NOMO-1 (cell line): ENCODE measurements at regions not wholly inside any gene's neighbourhood (a gene's known extent, or its start where the extent isn't known, plus 50 kb on each side); places are given as distances from the start of the nearest gene placed in this dataset.
A peak's percentile ranks its signal among the peaks of the same experiment; 100 is the strongest.

ENCODE experiments used
- DNase-seq, 2 experiments: peaks; one replicate each; lab custom pipeline; 2025; ENCODE audit not compliant: unreplicated experiment in 2 of 2; lab: John Stamatoyannopoulos, UW

GRCh38 chr4:17301266-17301665 lies 210.6 kb downstream of the QDPR start:
- DNase-seq: no peak

DNA sequence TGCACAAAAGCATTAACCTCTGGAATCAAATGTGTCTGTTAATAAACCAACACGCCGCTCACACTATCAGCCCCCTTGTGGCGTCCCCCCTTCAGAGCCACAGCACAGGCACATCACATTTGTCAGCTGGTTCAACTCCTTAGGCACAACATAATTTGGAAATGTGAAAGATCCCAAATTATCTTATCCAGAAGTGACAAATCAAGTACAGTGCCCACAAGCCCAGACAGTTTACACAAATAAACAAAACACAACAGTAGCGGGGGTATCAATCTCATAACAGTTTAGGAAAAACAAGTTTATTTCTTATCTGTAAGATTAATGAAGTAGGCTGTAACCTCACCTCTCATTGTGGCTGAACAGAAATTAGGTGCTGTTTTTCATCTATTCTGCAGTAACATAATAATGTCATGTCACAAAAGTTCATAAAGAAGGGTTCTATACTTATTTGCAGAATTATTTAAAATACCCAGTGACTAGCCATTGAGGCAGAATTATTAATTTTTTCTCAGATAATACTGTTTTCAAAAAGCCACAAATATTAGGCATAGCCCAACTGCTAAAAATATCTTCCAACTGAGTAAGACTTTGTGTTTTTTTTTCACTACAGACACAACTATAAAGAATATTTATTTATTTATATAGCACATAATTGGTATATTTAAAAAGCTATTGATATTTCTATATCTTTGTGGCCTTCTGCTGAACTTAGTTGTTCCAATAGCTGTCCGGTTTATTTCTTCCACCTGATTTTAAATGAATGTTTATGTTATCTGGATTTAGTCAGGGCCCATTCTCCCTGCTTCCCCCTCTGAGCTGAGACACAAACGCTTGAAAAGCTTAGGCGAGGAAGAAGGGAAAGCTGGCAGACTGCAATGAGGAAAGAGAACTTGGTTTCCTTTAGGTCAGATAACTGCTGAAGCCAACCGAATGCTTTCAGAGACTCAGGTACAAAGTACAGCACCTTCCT lies 214.7 kb downstream of the QDPR start:
- DNase-seq: no peak

DNA sequence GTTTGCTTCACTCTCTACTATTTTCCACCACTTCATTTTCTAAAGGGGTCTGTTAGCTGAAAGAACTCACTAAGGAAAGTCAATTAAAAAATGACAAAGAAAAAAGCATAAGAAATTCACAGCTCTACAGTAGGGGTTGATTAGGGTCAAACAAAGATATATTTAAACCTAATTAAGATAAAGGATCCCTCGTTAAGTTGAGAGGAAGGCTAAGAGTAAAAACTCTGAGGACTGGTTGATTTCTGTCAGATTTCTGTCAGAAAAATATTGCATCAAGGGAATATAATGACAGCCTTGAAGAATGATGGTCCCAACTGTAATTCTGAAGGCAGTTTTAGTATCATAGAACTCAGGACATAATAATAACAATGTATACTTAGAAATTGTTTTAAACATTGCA lies 218.0 kb downstream of the QDPR start:
- DNase-seq: no peak

- DNase-seq: no peak
Observed at GRCh38 chr4:17288151-17288550, 223.7 kb downstream of the QDPR start.

GRCh38 chr4:17286752-17287460 lies 225.0 kb downstream of the QDPR start:
- DNase-seq: no peak

DNA sequence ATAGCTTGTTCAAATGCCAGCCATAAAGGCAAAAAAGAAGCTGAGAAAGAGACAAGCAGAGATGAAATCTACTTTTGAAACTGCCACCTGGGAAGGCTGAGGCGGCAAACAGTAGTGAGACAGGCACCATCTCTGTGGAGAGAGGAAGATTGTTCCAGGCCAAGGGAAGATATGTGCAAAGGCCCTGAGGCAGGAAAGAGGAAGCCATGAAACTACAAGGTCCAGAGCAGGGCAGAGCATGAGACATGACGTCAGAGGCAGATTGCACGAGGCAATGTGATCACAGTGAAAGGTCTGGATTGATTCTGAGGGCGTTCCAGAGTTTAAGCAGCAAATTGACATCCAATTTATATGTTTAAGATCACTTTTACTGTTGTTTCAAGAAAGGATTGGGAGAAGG lies 226.1 kb downstream of the QDPR start:
- DNase-seq: no peak

- no peak for DNase-seq
Observed at GRCh38 chr4:17284323-17285175, 227.3 kb downstream of the QDPR start.

- DNase-seq: no peak
Observed at GRCh38 chr4:17283832-17284231, 228.1 kb downstream of the QDPR start.

DNA sequence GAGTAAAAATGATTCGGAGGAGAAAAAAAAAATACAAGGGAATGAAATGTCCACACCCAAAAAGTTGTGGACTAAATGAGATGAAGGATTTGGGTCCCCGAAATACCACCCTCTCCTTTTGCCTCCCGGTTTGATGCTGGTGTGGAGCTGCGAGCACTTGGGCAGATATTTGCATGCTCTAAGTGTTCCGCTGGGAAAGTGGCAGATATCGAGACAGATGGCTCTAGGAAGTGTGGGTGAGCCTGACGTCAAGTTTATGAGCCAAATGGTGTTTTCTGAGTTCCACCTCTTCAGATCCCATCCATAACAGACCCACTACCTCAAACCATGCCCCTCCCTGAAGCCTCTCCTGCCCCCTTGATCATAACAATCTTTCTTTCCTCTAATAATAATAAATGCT lies 228.6 kb downstream of the QDPR start:
- DNase-seq: no peak

GRCh38 chr4:17280261-17281018 lies 231.4 kb downstream of the QDPR start:
- no peak for DNase-seq

GRCh38 chr4:17276776-17277175 lies 235.1 kb downstream of the QDPR start:
- DNase-seq: no peak

GRCh38 chr4:17275836-17276235 lies 236.1 kb downstream of the QDPR start:
- peak in 1 of 2 experiments; percentile 8 for DNase-seq

- no peak for DNase-seq
Observed at GRCh38 chr4:17273047-17273446, 238.8 kb downstream of the QDPR start.

GRCh38 chr4:17272154-17272553 lies 239.7 kb downstream of the QDPR start:
- DNase-seq: no peak

DNA sequence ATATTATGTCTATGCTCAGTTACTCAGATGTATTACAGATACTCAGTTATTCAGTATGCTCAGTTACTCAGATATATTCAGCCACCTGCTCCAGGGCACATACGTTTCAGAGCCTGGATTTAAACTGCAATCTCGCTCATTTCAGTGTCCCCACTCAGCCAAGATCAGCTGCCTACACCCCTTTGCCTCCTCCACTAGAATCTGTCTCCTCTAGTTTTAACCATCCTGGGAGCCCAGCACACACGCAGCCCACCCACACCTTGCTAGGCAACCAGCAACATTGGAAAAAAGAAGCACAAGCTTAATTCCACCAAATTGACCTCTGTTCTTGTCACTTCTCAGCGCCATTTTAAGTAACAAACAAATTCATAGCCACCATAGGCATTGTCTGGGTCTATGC lies 246.2 kb downstream of the QDPR start:
- DNase-seq: no peak

GRCh38 chr4:17265139-17265538 lies 246.8 kb downstream of the QDPR start:
- no peak for DNase-seq

GRCh38 chr4:17260166-17260907 lies 251.6 kb downstream of the QDPR start:
- no peak for DNase-seq

GRCh38 chr4:17258106-17258505 lies 253.8 kb downstream of the QDPR start:
- DNase-seq: no peak

DNA sequence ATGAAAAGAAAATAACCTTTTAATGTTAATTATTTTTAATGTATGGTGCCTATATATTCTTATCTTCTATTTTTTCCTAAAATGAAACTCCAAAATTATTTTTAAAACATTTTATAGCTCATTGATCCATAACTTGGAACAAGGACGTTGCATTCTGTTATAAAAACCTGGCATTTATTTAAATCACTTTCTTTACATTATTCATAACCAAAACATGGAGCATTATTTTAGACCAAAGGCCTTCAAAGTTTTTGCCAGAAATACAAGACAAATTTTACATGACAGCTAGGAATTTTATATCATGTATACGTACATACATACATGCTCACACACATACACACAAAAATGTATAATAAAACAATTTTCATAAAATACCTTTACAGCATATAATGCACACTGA lies 259.8 kb downstream of the QDPR start:
- DNase-seq: no peak

- no peak for DNase-seq
Observed at GRCh38 chr4:17251101-17251500, 260.8 kb downstream of the QDPR start.
